Upper lobe of left lung (tissue), 6 donors: ENCODE measurements at regions not wholly inside any gene's neighbourhood (a gene's known extent, or its start where the extent isn't known, plus 50 kb on each side); places are given as distances from the start of the nearest gene placed in this dataset.

Source experiments
- ATAC-seq, 2 donors: fragments of 200-7000 bp; cut with Tn5 transposase; one replicate each; pipeline ENCODE4 v1.9.1; 2022; ENCODE audit warnings: mild to moderate bottlenecking in 2 of 2, moderate library complexity in 2 of 2; ENCODE audit not compliant: low FRiP score in 2 of 2
- DNase-seq, 2 donors: peaks; one replicate each; pipeline ENCODE4 v3.0.0-alpha.2; 2019 to 2020
- H3K27ac ChIP-seq, 4 donors: fragments of 200-600 bp; sonication (generic); one replicate each; pipeline ENCODE4 v1.5.1; 2016 to 2019
- H3K27me3 ChIP-seq, 4 donors: fragments of 200-600 bp; sonication (generic); one replicate each; pipeline ENCODE4 v1.5.1; 2017 to 2019
- H3K36me3 ChIP-seq, 4 donors: fragments of 200-600 bp; sonication (generic); one replicate each; pipeline ENCODE4 v1.5.1; 2016 to 2019
- H3K4me1 ChIP-seq, 4 donors: fragments of 200-600 bp; sonication (generic); one replicate each; pipeline ENCODE4 v1.5.1; 2018 to 2019
- H3K4me3 ChIP-seq, 4 donors: fragments of 200-600 bp; sonication (generic); one replicate each; pipeline ENCODE4 v1.5.1; 2017 to 2019; ENCODE audit warnings: mild to moderate bottlenecking in 2 of 4, moderate library complexity in 1 of 4
- H3K9me3 ChIP-seq, 4 donors: fragments of 200-600 bp; sonication (generic); one replicate each; pipeline ENCODE4 v1.5.1; 2018 to 2019
- EP300 ChIP-seq, 4 donors: sonication (generic); formaldehyde crosslinking; IDR thresholded peaks; one replicate each; pipeline ENCODE4 v1.5.1; 2017; ENCODE audit warnings: antibody characterized with exemption in 4 of 4, control low read depth in 2 of 4
- POLR2A ChIP-seq, 4 donors: fragments of 450-650 bp; IDR thresholded peaks; one replicate each; pipeline ENCODE4 v1.5.1; 2016 to 2017; ENCODE audit warnings: antibody characterized with exemption in 4 of 4, mild to moderate bottlenecking in 2 of 4
- POLR2AphosphoS5 ChIP-seq, 2 donors: sonication (generic); formaldehyde crosslinking; IDR thresholded peaks; one replicate each; pipeline ENCODE4 v1.5.1; 2017; ENCODE audit warnings: antibody characterized with exemption in 2 of 2
- WGBS, 2 donors: methylation state at CpG; one replicate each; pipeline ENCODE4 v1.1.5; 2017 to 2018; 5-methylcytosine and 5-hydroxymethylcytosine counted together
- TF ChIP-seq, protein P1 (sequence below), 6 experiments: fragments of 450-650 bp in 4 of 6; fragments of 200-600 bp in 2 of 6; sonication (generic) in 2 of 6; IDR thresholded peaks; one replicate each; pipeline ENCODE4 v1.5.1; 2016 to 2019; ENCODE audit warnings: antibody characterized with exemption in 6 of 6
- donor health status: DM: no; HTN: no; CAD: no; lungs with moderate emphysema.
- donor health status: DM: no; HTN: yes; CAD: no; lungs with severe emphysema.

DNA sequence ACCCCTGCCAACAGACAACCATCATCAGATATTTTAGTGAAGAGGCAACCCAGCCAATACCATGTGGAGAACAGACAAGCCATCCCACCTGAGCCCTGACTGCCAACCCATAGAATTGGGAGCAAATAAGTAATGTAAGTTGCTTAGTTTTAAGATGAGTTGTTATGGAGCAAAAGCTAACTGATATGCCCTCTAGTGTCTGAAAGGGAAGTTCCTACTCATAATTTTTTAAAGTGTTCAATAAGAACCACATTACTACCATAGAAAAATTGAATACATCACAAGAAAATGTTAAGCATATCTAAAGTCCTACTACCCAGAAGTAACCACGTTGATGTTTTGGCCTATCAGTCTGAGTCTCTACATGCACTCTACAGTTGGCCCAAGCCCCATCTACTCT, 50.8 kb upstream of the SLC36A4 start:
- TF ChIP-seq, protein P1, sequence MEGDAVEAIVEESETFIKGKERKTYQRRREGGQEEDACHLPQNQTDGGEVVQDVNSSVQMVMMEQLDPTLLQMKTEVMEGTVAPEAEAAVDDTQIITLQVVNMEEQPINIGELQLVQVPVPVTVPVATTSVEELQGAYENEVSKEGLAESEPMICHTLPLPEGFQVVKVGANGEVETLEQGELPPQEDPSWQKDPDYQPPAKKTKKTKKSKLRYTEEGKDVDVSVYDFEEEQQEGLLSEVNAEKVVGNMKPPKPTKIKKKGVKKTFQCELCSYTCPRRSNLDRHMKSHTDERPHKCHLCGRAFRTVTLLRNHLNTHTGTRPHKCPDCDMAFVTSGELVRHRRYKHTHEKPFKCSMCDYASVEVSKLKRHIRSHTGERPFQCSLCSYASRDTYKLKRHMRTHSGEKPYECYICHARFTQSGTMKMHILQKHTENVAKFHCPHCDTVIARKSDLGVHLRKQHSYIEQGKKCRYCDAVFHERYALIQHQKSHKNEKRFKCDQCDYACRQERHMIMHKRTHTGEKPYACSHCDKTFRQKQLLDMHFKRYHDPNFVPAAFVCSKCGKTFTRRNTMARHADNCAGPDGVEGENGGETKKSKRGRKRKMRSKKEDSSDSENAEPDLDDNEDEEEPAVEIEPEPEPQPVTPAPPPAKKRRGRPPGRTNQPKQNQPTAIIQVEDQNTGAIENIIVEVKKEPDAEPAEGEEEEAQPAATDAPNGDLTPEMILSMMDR (IDR thresholded peaks at IDR 0.05): no peak
- WGBS, 2 donors: 8 to 19% methylated on average over 1 of the region's 1 CpG
- no peak for ATAC-seq

DNA sequence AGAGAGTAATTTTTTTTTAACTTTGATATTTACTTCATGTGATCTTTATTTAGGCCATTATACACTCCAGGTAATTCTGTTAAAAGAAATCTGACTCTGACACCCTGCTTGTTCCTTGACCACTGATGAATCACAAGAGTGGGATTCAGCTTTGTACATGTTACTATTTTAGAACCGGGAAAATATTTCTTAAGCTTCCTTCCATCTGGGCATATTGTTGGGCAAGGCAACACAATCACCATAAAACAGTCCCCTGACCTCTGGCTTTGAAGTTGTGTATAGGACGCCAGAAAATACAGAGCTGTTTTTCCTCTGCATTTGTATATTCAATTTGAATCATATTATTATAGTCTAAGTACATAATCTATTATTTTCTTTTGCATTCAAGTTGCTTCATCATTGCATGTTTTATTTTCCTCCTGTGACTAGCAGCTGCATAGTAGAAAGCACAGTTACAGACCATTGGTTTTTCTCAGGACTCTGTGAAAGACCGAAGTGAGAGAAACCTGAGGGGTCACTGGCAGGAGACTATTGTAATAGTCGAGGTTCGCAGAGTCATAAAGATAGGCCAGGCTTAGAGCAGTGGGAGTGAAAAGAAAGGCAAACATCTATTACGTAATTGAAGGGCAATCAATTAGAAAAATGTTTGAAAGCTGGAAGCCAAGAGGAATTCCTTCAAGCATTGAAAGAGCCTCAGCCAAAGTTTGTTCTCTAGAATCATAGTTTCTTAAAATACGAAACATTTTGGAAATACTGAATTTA, 51.8 kb upstream of the SLC36A4 start:
- Histone ChIP-seq H3K4me3 (no peak overlapping the region), H3K27ac (no peak overlapping the region), H3K36me3 (no peaks in the 10 kb centered on the region), H3K9me3 (no peaks in the 10 kb centered on the region), H3K27me3 (no peaks in the 10 kb centered on the region), H3K4me1 (no peaks in the 10 kb centered on the region)
- TF ChIP-seq POLR2AphosphoS5 (IDR thresholded peaks at IDR 0.05) (no peak), POLR2A (IDR thresholded peaks at IDR 0.05) (no peak), EP300 (IDR thresholded peaks at IDR 0.05) (no peak)
- TF ChIP-seq, protein P1 (IDR thresholded peaks at IDR 0.05): no peak
- WGBS, 2 donors: 38 to 40% methylated on average over 7 of the region's 7 CpGs
- ATAC-seq: peak in 1 of 2 donors; percentile 35
- DNase-seq: no peak

More for the DNA sequence above, 50.8 kb upstream of the SLC36A4 start:
- Histone ChIP-seq H3K4me1 (no peaks in the 10 kb centered on the region), H3K27ac (no peak overlapping the region), H3K9me3 (no peaks in the 10 kb centered on the region), H3K27me3 (no peaks in the 10 kb centered on the region), H3K4me3 (no peak overlapping the region), H3K36me3 (no peaks in the 10 kb centered on the region)
- DNase-seq: no peak

DNA sequence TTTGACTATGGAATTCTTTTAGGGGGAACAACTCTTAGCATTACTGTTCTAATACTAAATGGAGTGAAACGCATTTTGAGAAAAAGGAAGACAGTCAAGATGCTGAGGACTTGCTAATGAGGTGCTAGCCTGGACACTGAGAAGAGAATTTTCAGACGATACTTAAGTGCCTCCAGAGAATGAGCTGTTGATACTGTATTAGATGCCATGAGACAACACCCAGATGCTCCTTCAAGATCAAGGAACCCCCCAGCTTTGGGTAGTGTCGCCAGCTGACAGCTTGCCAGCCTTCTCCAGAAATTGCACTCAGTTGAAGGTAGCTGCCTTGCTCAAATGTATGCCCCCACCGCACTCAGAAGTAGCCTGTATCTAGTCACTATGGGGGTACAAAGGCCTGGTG, 52.5 kb upstream of the SLC36A4 start:
- 63 to 70% methylated on average over 4 of the region's 4 CpGs for WGBS, 2 donors

DNA sequence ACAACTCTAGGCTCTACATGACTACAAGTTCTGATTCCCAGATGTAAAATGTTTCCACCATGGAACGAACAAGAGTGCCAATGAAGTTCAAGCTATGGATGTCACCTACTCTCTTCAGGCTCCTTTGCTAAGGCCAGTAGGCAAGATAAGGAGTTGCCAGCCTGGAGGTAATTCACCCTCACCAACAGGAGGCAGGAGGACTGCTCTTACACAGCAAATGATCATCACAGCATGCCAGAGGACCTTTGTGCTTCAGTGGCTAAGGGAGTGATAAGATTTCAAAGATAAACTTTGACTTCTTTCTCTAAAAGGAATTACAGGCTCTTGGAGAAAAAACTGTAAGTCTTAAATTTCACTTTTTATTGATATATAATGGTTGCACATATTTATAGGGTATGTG, 54.1 kb upstream of the SLC36A4 start:
- no peak for TF ChIP-seq POLR2AphosphoS5 (IDR thresholded peaks at IDR 0.05)
- TF ChIP-seq, protein P1 (IDR thresholded peaks at IDR 0.05): no peak
- TF ChIP-seq POLR2A (IDR thresholded peaks at IDR 0.05): no peak
- no peak for TF ChIP-seq EP300 (IDR thresholded peaks at IDR 0.05)
- no peak for ATAC-seq
- Histone ChIP-seq H3K36me3 (no peaks in the 10 kb centered on the region), H3K27ac (no peak overlapping the region), H3K27me3 (no peaks in the 10 kb centered on the region), H3K9me3 (no peaks in the 10 kb centered on the region), H3K4me1 (no peaks in the 10 kb centered on the region), H3K4me3 (no peak overlapping the region)
- 91 to 100% methylated on average over 1 of the region's 1 CpG for WGBS, 2 donors
- DNase-seq: no peak

More for the DNA sequence above, 52.5 kb upstream of the SLC36A4 start:
- no peak overlapping the region for H3K4me3 ChIP-seq
- H3K27ac ChIP-seq: no peak overlapping the region
- no peaks in the 10 kb centered on the region for H3K36me3 ChIP-seq
- DNase-seq (no peak), ATAC-seq (no peak)
- H3K4me1 ChIP-seq: no peaks in the 10 kb centered on the region
- no peaks in the 10 kb centered on the region for H3K9me3 ChIP-seq
- TF ChIP-seq POLR2A (IDR thresholded peaks at IDR 0.05) (no peak), EP300 (IDR thresholded peaks at IDR 0.05) (no peak), POLR2AphosphoS5 (IDR thresholded peaks at IDR 0.05) (no peak)
- TF ChIP-seq, protein P1 (IDR thresholded peaks at IDR 0.05): no peak
- no peaks in the 10 kb centered on the region for H3K27me3 ChIP-seq

DNA sequence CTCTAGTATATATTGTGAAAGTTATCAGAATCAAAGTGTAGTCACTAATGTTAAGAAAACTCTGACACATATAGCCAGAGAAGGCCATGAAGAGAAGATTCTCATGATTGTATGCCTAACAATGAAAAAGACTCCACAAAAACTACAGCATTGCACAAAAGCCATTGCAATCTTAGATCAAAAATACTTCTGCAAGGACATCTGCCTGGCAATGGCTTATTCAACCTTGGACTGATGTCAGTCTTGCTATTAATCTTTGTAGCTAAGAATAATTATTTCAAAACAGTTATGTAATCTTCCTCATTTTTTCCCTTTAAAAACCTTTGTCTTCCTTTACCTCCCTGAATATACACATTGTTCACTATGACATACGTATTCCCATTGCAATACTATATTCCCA, 55.3 kb upstream of the SLC36A4 start:
- 83 to 84% methylated on average over 1 of the region's 1 CpG for WGBS, 2 donors
- Histone ChIP-seq H3K36me3 (no peaks in the 10 kb centered on the region), H3K27ac (no peak overlapping the region), H3K9me3 (no peaks in the 10 kb centered on the region), H3K27me3 (no peaks in the 10 kb centered on the region), H3K4me1 (no peaks in the 10 kb centered on the region), H3K4me3 (no peak overlapping the region)
- ATAC-seq (no peak), DNase-seq (no peak)
- no peak for TF ChIP-seq POLR2A (IDR thresholded peaks at IDR 0.05)
- TF ChIP-seq POLR2AphosphoS5 (IDR thresholded peaks at IDR 0.05): no peak
- TF ChIP-seq EP300 (IDR thresholded peaks at IDR 0.05): no peak
- TF ChIP-seq, protein P1 (IDR thresholded peaks at IDR 0.05): no peak
